Esophagus muscularis mucosa (tissue), 3 donors: ENCODE measurements at regions not wholly inside any gene's neighbourhood (a gene's known extent, or its start where the extent isn't known, plus 50 kb on each side); places are given as distances from the start of the nearest gene placed in this dataset.

Experiments used
- POLR2AphosphoS5 ChIP-seq, 2 donors: sonication (generic); formaldehyde crosslinking; IDR thresholded peaks; one replicate each; pipeline ENCODE4 v1.6.1; 2017; ENCODE audit warnings: antibody characterized with exemption in 2 of 2
- TF ChIP-seq, protein P1 (sequence below), 3 experiments: fragments of 200-600 bp in 2 of 3; fragments of 450-650 bp in 1 of 3; sonication (generic) in 2 of 3; IDR thresholded peaks; one replicate each; pipeline ENCODE4 v1.5.1; 2017 to 2019; ENCODE audit warnings: antibody characterized with exemption in 3 of 3, mild to moderate bottlenecking in 2 of 3, moderate library complexity in 1 of 3

DNA sequence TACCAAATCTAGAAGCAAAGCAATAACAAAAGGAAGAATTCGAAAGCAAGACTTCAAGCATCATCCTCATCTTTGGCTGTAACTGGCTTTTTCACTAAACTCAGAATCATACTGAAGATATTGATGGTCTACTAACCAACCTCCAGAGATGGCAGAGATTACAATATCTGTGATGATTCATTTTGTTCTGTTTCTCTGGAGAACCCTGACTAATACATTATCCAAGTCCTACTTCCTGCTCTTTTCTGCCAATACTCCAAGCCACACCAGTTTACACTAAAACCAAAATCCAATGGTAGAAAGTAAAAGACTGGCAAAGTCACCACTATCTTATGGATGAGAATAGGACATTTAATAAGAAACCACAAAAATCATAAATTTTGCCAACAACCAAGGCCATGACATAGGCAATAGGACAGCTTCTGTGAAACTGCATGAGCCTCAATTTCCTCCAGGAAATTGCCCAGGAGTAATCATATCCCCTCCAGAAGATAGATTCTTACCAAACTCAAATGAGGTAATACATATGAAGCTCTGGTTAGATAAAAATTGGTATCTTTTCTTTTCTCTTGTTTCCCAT is 159.8 kb downstream of the METTL4 start:
- TF ChIP-seq POLR2AphosphoS5 (IDR thresholded peaks at IDR 0.05) = no peak
- TF ChIP-seq, protein P1, sequence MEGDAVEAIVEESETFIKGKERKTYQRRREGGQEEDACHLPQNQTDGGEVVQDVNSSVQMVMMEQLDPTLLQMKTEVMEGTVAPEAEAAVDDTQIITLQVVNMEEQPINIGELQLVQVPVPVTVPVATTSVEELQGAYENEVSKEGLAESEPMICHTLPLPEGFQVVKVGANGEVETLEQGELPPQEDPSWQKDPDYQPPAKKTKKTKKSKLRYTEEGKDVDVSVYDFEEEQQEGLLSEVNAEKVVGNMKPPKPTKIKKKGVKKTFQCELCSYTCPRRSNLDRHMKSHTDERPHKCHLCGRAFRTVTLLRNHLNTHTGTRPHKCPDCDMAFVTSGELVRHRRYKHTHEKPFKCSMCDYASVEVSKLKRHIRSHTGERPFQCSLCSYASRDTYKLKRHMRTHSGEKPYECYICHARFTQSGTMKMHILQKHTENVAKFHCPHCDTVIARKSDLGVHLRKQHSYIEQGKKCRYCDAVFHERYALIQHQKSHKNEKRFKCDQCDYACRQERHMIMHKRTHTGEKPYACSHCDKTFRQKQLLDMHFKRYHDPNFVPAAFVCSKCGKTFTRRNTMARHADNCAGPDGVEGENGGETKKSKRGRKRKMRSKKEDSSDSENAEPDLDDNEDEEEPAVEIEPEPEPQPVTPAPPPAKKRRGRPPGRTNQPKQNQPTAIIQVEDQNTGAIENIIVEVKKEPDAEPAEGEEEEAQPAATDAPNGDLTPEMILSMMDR (IDR thresholded peaks at IDR 0.05) = no peak
